Smooth muscle cell (in vitro differentiated cells): ENCODE measurements at regions not wholly inside any gene's neighbourhood (a gene's known extent, or its start where the extent isn't known, plus 50 kb on each side); places are given as distances from the start of the nearest gene placed in this dataset.

Source experiments
- DNase-seq: peaks from one replicate; lab custom pipeline; 2025; ENCODE audit not compliant: unreplicated experiment; lab: John Stamatoyannopoulos, UW
- H2AFZ ChIP-seq: fragments of 200-600 bp; sonication (generic); 2 replicates; pipeline ENCODE4 v1.6.0; 2016; ENCODE audit warnings: antibody characterized with exemption, low read depth, mild to moderate bottlenecking
- H3F3A ChIP-seq: fragments of 200-600 bp; sonication (generic); 2 replicates; pipeline ENCODE4 v1.6.0; 2017; ENCODE audit warnings: antibody characterized with exemption, low read depth
- H3K27ac ChIP-seq: fragments of 200-600 bp; sonication (generic); 2 replicates; pipeline ENCODE4 v1.5.1; 2016; ENCODE audit warnings: low read depth, mild to moderate bottlenecking
- H3K27me3 ChIP-seq: fragments of 200-600 bp; sonication (generic); 2 replicates; pipeline ENCODE4 v1.6.1; 2016; ENCODE audit warnings: low read depth, mild to moderate bottlenecking
- H3K36me3 ChIP-seq: fragments of 200-600 bp; sonication (generic); 2 replicates; pipeline ENCODE4 v1.5.1; 2016; ENCODE audit warnings: low read depth
- H3K4me1 ChIP-seq: fragments of 200-600 bp; sonication (generic); 2 replicates; pipeline ENCODE4 v1.5.1; 2016; ENCODE audit warnings: low read depth
- H3K4me2 ChIP-seq: fragments of 200-600 bp; sonication (generic); 2 replicates; pipeline ENCODE4 v1.6.0; 2016; ENCODE audit warnings: mild to moderate bottlenecking
- H3K4me3 ChIP-seq: fragments of 200-600 bp; sonication (generic); 2 replicates; pipeline ENCODE4 v1.5.1; 2016; ENCODE audit warnings: mild to moderate bottlenecking
- H3K79me2 ChIP-seq: fragments of 200-600 bp; sonication (generic); 2 replicates; pipeline ENCODE4 v1.6.0; 2016; ENCODE audit warnings: low read depth, mild to moderate bottlenecking
- H3K9ac ChIP-seq: fragments of 200-600 bp; sonication (generic); 2 replicates; pipeline ENCODE4 v1.6.0; 2016; ENCODE audit warnings: low read depth
- H3K9me3 ChIP-seq: fragments of 200-600 bp; sonication (generic); replicated peaks from 2 replicates; pipeline ENCODE4 v1.5.1; 2016; ENCODE audit warnings: low read depth
- H4K20me1 ChIP-seq: fragments of 200-600 bp; sonication (generic); 2 replicates; pipeline ENCODE4 v1.6.0; 2016; ENCODE audit warnings: low read depth
- CTCF ChIP-seq: fragments of 200-600 bp; sonication (generic); IDR thresholded peaks from 2 replicates; pipeline ENCODE4 v1.5.1; 2017; ENCODE audit warnings: borderline replicate concordance, mild to moderate bottlenecking, antibody characterized with exemption; ENCODE audit not compliant: insufficient read depth, poor library complexity, severe bottlenecking
- WGBS: methylation state at CpG from one replicate; pipeline ENCODE4 v1.1.7; 2016; ENCODE audit warnings: low lambda C conversion rate; 5-methylcytosine and 5-hydroxymethylcytosine counted together

GRCh38 chr2:129661935-129662334 is 317.5 kb upstream of the RAB6C start:
- no peak for TF ChIP-seq CTCF
- no peak overlapping the region for H2AFZ ChIP-seq
- no peaks in the 10 kb centered on the region for H3K79me2 ChIP-seq
- H3K36me3 ChIP-seq: no peaks in the 10 kb centered on the region
- H3K9ac ChIP-seq: no peak overlapping the region
- 89% methylated on average over 1 of the region's 1 CpG for WGBS
- H3K4me2 ChIP-seq: no peak overlapping the region
- H3K9me3 ChIP-seq: no peaks in the 10 kb centered on the region
- H3K4me1 ChIP-seq: no peaks in the 10 kb centered on the region
- no peak overlapping the region for H3K27ac ChIP-seq
- H4K20me1 ChIP-seq: no peaks in the 10 kb centered on the region
- no peaks in the 10 kb centered on the region for H3F3A ChIP-seq
- DNase-seq: no peak
- H3K27me3 ChIP-seq: no peaks in the 10 kb centered on the region
- H3K4me3 ChIP-seq: no peak overlapping the region

DNA sequence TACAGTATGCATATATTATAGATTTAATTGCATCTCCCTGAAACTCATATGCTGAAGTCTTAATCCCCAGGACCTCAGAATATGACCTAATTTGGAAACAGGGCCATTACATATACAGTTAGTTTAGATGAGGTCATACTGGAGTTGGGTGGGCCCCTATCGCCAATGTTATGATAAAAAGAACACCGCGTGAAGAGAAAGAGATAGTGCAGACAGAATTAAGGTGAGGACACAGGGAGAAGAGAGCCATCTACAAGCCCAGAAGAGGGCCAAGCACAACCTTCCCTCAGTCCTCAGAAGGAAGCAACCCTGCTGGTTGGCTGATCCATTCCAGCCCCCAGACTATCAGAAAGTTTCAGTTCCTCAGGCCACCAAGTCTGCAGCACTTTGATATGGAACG is 311.9 kb upstream of the RAB6C start:
- Histone ChIP-seq H3K4me3 (no peak overlapping the region), H3K4me2 (no peak overlapping the region), H3K4me1 (no peaks in the 10 kb centered on the region), H3K9me3 (no peaks in the 10 kb centered on the region), H4K20me1 (no peaks in the 10 kb centered on the region), H3K27ac (no peak overlapping the region), H3K27me3 (no peaks in the 10 kb centered on the region), H3K36me3 (no peaks in the 10 kb centered on the region), H3K9ac (no peak overlapping the region), H3F3A (no peaks in the 10 kb centered on the region), H3K79me2 (no peaks in the 10 kb centered on the region), H2AFZ (no peak overlapping the region)
- 93% methylated on average over 4 of the region's 4 CpGs for WGBS
- TF ChIP-seq CTCF: no peak
- no peak for DNase-seq

- TF ChIP-seq CTCF: no peak
- 71% methylated on average over 5 of the region's 5 CpGs for WGBS
Observed at GRCh38 chr2:129672521-129672920, 306.9 kb upstream of the RAB6C start.

GRCh38 chr2:129673234-129673633 is 306.2 kb upstream of the RAB6C start:
- Histone ChIP-seq H4K20me1 (no peaks in the 10 kb centered on the region), H3K4me3 (no peak overlapping the region), H3K9me3 (no peaks in the 10 kb centered on the region), H2AFZ (no peak overlapping the region), H3K4me1 (no peaks in the 10 kb centered on the region), H3K27ac (no peak overlapping the region), H3K4me2 (no peak overlapping the region), H3K9ac (no peak overlapping the region), H3F3A (no peaks in the 10 kb centered on the region), H3K27me3 (peaks cover 6% of the 10 kb centered on the region), H3K36me3 (no peaks in the 10 kb centered on the region), H3K79me2 (no peaks in the 10 kb centered on the region)
- WGBS: 64% methylated on average over 5 of the region's 5 CpGs
- no peak for DNase-seq
- no peak for TF ChIP-seq CTCF

More at GRCh38 chr2:129672521-129672920, 306.9 kb upstream of the RAB6C start:
- no peaks in the 10 kb centered on the region for H3K79me2 ChIP-seq
- no peak overlapping the region for H2AFZ ChIP-seq
- no peak for DNase-seq
- H3K27me3 ChIP-seq: peaks cover 6% of the 10 kb centered on the region
- no peaks in the 10 kb centered on the region for H3F3A ChIP-seq
- no peaks in the 10 kb centered on the region for H4K20me1 ChIP-seq
- no peak overlapping the region for H3K9ac ChIP-seq
- no peak overlapping the region for H3K4me3 ChIP-seq
- H3K27ac ChIP-seq: no peak overlapping the region
- no peaks in the 10 kb centered on the region for H3K36me3 ChIP-seq
- H3K9me3 ChIP-seq: no peaks in the 10 kb centered on the region
- no peaks in the 10 kb centered on the region for H3K4me1 ChIP-seq
- no peak overlapping the region for H3K4me2 ChIP-seq
